ENCODE measurements at regions not wholly inside any gene's neighbourhood (a gene's known extent, or its start where the extent isn't known, plus 50 kb on each side); places are given as distances from the start of the nearest gene placed in this dataset.
"Not testable (repeated sequence)": the region's sequence is repeated elsewhere in the genome, so short reads cannot be mapped to it uniquely, and the experiment has no call there.

GRCh38 chr3:56926947-56927282, 125.2 kb upstream of the ARHGEF3 start:
- TF ChIP-seq, protein P1, sequence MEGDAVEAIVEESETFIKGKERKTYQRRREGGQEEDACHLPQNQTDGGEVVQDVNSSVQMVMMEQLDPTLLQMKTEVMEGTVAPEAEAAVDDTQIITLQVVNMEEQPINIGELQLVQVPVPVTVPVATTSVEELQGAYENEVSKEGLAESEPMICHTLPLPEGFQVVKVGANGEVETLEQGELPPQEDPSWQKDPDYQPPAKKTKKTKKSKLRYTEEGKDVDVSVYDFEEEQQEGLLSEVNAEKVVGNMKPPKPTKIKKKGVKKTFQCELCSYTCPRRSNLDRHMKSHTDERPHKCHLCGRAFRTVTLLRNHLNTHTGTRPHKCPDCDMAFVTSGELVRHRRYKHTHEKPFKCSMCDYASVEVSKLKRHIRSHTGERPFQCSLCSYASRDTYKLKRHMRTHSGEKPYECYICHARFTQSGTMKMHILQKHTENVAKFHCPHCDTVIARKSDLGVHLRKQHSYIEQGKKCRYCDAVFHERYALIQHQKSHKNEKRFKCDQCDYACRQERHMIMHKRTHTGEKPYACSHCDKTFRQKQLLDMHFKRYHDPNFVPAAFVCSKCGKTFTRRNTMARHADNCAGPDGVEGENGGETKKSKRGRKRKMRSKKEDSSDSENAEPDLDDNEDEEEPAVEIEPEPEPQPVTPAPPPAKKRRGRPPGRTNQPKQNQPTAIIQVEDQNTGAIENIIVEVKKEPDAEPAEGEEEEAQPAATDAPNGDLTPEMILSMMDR (IDR thresholded peaks at IDR 0.05; ENCODE audit: low read depth, low read length) = no peak
- DNase-seq (ENCODE audit: extremely low read depth, low read depth) = no peak

- DNase-seq (ENCODE audit: extremely low read depth, low read depth) = no peak
- TF ChIP-seq, protein P1 (IDR thresholded peaks at IDR 0.05; ENCODE audit: low read depth, low read length) = no peak
Measured at GRCh38 chr3:56926243-56926946, 124.6 kb upstream of the ARHGEF3 start.

DNA sequence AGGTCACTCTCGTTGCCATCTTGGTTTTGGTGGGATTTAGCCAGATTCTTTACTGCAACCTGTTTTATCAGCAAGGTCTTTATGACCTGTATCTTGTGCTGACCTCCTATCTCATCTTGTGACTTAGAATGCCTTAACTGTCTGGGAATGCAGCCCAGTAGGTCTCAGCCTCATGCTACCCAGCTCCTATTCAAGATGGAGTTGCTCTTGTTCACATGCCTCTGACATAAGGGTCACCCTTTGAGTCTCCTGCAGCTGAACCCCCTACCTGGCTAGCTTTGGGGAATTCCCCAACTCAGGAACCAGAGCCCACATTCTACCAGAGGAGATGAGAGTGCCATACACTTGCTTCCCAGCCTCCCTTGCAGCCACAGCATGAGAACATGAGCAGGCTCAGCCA, 123.0 kb upstream of the ARHGEF3 start:
- DNase-seq (ENCODE audit: extremely low read depth, low read depth) = not testable (repeated sequence)

DNA sequence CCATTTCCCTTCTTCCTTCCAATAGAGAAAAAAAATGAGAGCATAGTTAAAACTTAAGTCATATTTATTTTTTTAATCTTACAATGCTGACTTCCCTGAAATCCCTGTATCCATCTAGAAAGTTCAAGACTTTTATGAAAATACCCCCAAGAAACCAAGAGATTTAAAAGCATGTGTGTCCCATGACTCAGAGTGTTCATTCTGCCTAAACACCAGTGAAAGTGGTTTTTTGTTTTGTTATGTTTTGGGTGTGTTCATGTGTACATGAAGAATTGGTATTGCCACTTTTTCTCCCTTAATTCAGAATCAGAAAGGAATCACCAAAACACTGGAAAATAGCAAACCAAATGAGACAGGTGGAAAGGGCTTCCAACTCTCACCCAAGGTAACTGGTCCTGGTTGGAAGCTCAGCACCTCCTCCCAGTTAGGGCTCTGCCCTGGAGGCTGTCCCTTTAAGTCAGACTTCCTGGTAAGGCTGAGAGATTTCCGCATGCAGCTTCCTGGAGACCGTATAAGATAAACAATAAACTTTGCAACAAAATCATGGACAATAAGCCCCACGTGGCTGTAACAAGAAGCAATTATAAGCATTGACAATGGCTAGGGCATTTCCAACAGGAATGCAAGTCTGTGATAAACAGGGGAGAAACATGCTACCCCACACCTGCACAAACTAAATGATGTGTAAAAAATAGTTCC, 121.9 kb upstream of the ARHGEF3 start:
- DNase-seq (ENCODE audit: extremely low read depth, low read depth) = no peak
- TF ChIP-seq, protein P1 (IDR thresholded peaks at IDR 0.05; ENCODE audit: low read depth, low read length) = no peak

GRCh38 chr3:56921573-56922453, 120.1 kb upstream of the ARHGEF3 start:
- TF ChIP-seq, protein P1 (IDR thresholded peaks at IDR 0.05; ENCODE audit: low read depth, low read length) = no peak
- no peak for DNase-seq (ENCODE audit: extremely low read depth, low read depth)

DNA sequence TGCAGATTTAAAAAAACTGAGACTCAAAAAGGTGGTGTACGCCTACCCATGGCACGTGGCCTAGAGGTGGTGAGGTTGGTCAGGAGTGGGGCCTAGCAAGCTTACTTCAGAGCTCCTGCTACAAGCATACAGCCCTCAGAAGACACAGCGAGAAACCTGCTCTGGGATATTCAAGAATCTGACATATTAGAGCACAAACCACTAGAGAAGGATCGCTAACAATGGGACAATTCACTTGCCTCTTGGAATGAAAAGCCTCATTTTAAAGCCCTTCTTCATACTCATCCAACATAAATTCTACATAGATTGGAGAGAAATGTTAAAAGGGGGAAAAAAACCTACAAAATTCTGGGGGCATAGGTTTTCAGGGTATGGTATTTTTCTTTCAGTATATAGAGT, 118.0 kb upstream of the ARHGEF3 start:
- TF ChIP-seq, protein P1 (IDR thresholded peaks at IDR 0.05; ENCODE audit: low read depth, low read length) = no peak
- DNase-seq (ENCODE audit: extremely low read depth, low read depth) = no peak

- DNase-seq (ENCODE audit: extremely low read depth, low read depth) = no peak
- TF ChIP-seq, protein P1 (IDR thresholded peaks at IDR 0.05; ENCODE audit: low read depth, low read length) = no peak
Measured at GRCh38 chr3:56919137-56919796, 117.5 kb upstream of the ARHGEF3 start.

All from AG09319 (cell line).